ENCODE measurements at regions not wholly inside any gene's neighbourhood (a gene's known extent, or its start where the extent isn't known, plus 50 kb on each side); places are given as distances from the start of the nearest gene placed in this dataset.

DNA sequence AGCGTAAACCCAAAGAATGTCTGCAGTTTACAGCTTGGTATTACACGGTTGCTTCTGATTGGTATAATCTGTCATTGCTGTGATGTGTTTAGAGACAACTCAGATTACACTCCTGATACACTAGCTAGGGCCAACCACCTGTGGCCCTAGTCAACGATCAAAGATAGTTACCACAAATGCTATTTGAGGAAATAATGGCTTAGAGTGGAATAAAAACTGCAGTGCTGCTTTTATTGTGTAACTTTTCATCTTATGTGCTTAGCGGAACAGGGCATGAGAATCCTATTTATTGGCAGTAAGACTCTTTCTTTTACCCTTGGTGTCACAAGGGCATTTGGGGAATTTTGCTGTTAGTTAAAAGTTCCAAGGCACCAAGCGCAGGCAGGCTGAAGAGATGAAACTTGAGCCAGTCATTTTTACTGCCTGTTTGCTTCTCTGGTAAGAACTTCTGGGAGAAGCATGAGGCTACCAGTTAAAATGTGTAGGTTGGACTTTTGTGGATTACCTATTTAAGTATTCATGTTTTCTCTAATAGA lies 363.3 kb downstream of the KCNRG start:
- no peak for TF ChIP-seq CTCF (conservative IDR thresholded peaks at IDR 0.05 in 1 of 2, IDR thresholded peaks at IDR 0.05 in 1 of 2; ENCODE audit: low read depth in 1 of 2, low read length in 2 of 2)
- no peak for TF ChIP-seq EZH2 (IDR thresholded peaks at IDR 0.05; ENCODE audit: low read length, missing control alignments)

Measured in fibroblast of lung (primary cell).